WTC11 (cell line): ENCODE measurements at regions not wholly inside any gene's neighbourhood (a gene's known extent, or its start where the extent isn't known, plus 50 kb on each side); places are given as distances from the start of the nearest gene placed in this dataset.

Experiments
- ATAC-seq: fragments of 200-7000 bp; cut with Tn5 transposase; 2 replicates; pipeline ENCODE4 v1.10.0; 2021; ENCODE audit warnings: mild to moderate bottlenecking, moderate library complexity
- CTCF ChIA-PET: fragments of 300-600 bp; sonication (Branson Sonifier 250); formaldehyde crosslinking; loops from one replicate; lab custom pipeline; 2021; ENCODE audit warnings: antibody characterized with exemption; lab: Charles Lee
- POLR2A ChIA-PET: fragments of 350-600 bp; sonication (Branson Sonifier 250); formaldehyde crosslinking; loops from one replicate; lab custom pipeline; 2021; ENCODE audit warnings: antibody characterized with exemption; lab: Charles Lee
- DNase-seq: peaks from one replicate; pipeline ENCODE4 v3.0.0; 2021; ENCODE audit warnings: low spot score
- H3K27ac Mint-ChIP-seq: 2 replicates; pipeline ENCODE4 v1.8.0; 2021; ENCODE audit warnings: mixed read lengths
- H3K27me3 Mint-ChIP-seq: 2 replicates; pipeline ENCODE4 v1.8.0; 2021; ENCODE audit warnings: low read depth, mild to moderate bottlenecking, moderate library complexity, mixed read lengths
- H3K36me3 Mint-ChIP-seq: 2 replicates; pipeline ENCODE4 v1.8.0; 2021; ENCODE audit warnings: mixed read lengths
- H3K4me1 Mint-ChIP-seq: 2 replicates; pipeline ENCODE4 v1.8.0; 2022; ENCODE audit warnings: mixed read lengths
- H3K4me3 Mint-ChIP-seq: 2 replicates; pipeline ENCODE4 v1.8.0; 2021; ENCODE audit warnings: mild to moderate bottlenecking, moderate library complexity, mixed read lengths
- H3K9me3 Mint-ChIP-seq: 2 replicates; pipeline ENCODE4 v1.8.0; 2021; ENCODE audit warnings: mixed read lengths
- ARID4B ChIP-seq: sonication (generic); formaldehyde crosslinking; IDR thresholded peaks from 2 replicates; pipeline ENCODE4 v1.8.0; 2023; ENCODE audit warnings: missing genetic modification reagents, mild to moderate bottlenecking, borderline replicate concordance
- ATF6 ChIP-seq: sonication (generic); formaldehyde crosslinking; IDR thresholded peaks from 2 replicates; pipeline ENCODE4 v1.8.1; 2023; ENCODE audit warnings: mild to moderate bottlenecking, missing genetic modification reagents
- E2F1 ChIP-seq: sonication (generic); formaldehyde crosslinking; IDR thresholded peaks from 2 replicates; pipeline ENCODE4 v1.8.0; 2022; ENCODE audit warnings: mild to moderate bottlenecking, missing genetic modification reagents
- EMX1 ChIP-seq: fragments of 250-450 bp; sonication (Bioruptor Pico); IDR thresholded peaks from 2 replicates; pipeline ENCODE4 v1.8.0; 2021; ENCODE audit warnings: mild to moderate bottlenecking
- ESRRA ChIP-seq: sonication (generic); formaldehyde crosslinking; IDR thresholded peaks from 2 replicates; pipeline ENCODE4 v1.8.1; 2022; ENCODE audit warnings: mild to moderate bottlenecking, missing genetic modification reagents, borderline replicate concordance
- GABPB1 ChIP-seq: sonication (generic); formaldehyde crosslinking; IDR thresholded peaks from 2 replicates; pipeline ENCODE4 v1.8.1; 2023; ENCODE audit warnings: mild to moderate bottlenecking, missing genetic modification reagents
- IRF2 ChIP-seq: sonication (generic); formaldehyde crosslinking; IDR thresholded peaks from 2 replicates; pipeline ENCODE4 v1.8.0; 2022; ENCODE audit warnings: low read depth, missing genetic modification reagents, borderline replicate concordance
- MAX ChIP-seq: sonication (generic); formaldehyde crosslinking; IDR thresholded peaks from 2 replicates; pipeline ENCODE4 v1.8.0; 2022; ENCODE audit warnings: mild to moderate bottlenecking, missing genetic modification reagents
- MXD4 ChIP-seq: fragments of 250-450 bp; sonication (Bioruptor Pico); IDR thresholded peaks from 2 replicates; pipeline ENCODE4 v1.8.0; 2021; ENCODE audit warnings: mild to moderate bottlenecking, moderate library complexity, borderline replicate concordance
- NR3C1 ChIP-seq: sonication (generic); formaldehyde crosslinking; conservative IDR thresholded peaks from 2 replicates; pipeline ENCODE4 v1.8.1; 2023; ENCODE audit warnings: low read depth, mild to moderate bottlenecking, missing genetic modification reagents
- PRDM15 ChIP-seq: sonication (generic); formaldehyde crosslinking; IDR thresholded peaks from 2 replicates; pipeline ENCODE4 v1.8.0; 2022; ENCODE audit warnings: missing genetic modification reagents
- PREB ChIP-seq: sonication (generic); formaldehyde crosslinking; IDR thresholded peaks from 2 replicates; pipeline ENCODE4 v1.8.1; 2022; ENCODE audit warnings: mild to moderate bottlenecking, missing genetic modification reagents, moderate library complexity, borderline replicate concordance
- SMAD4 ChIP-seq: sonication (generic); formaldehyde crosslinking; IDR thresholded peaks from 2 replicates; pipeline ENCODE4 v1.8.0; 2022; ENCODE audit warnings: mild to moderate bottlenecking, missing genetic modification reagents
- SOX15 ChIP-seq: fragments of 250-450 bp; sonication (Bioruptor Pico); IDR thresholded peaks from 2 replicates; pipeline ENCODE4 v1.9.0; 2021; ENCODE audit warnings: mild to moderate bottlenecking
- USF1 ChIP-seq: sonication (generic); formaldehyde crosslinking; IDR thresholded peaks from 2 replicates; pipeline ENCODE4 v1.8.0; 2022; ENCODE audit warnings: mild to moderate bottlenecking, missing genetic modification reagents
- ZMAT4 ChIP-seq: fragments of 250-450 bp; sonication (Bioruptor Pico); IDR thresholded peaks from 2 replicates; pipeline ENCODE4 v1.9.0; 2021; ENCODE audit warnings: mild to moderate bottlenecking
- ZNF138 ChIP-seq: sonication (generic); formaldehyde crosslinking; conservative IDR thresholded peaks from 2 replicates; pipeline ENCODE4 v1.8.1; 2022; ENCODE audit warnings: mild to moderate bottlenecking, moderate library complexity, missing genetic modification reagents
- ZNF512 ChIP-seq: sonication (generic); formaldehyde crosslinking; IDR thresholded peaks from 2 replicates; pipeline ENCODE4 v1.8.1; 2022; ENCODE audit warnings: missing genetic modification reagents, borderline replicate concordance

- CTCF ChIA-PET: interaction anchor here (2.3 kb wide), 1 partner anchor 11 kb away, joined by 5 read pairs; no protein-coding TSS in a partner anchor
- H3K4me3 Mint-ChIP-seq: no peak overlapping the region
- H3K9me3 Mint-ChIP-seq: 0 out of 2 replicates have a peak, but pooled peaks cover 3% of the 10 kb centered on the region
- H3K4me1 Mint-ChIP-seq: peaks cover 16% of the 10 kb centered on the region
- no peak overlapping the region for H3K27ac Mint-ChIP-seq
- TF ChIP-seq USF1: no peak
- TF ChIP-seq MAX (CRISPR knock-in tag): no peak
- no peak for TF ChIP-seq ZMAT4 (CRISPR knock-in tag)
- no peak for TF ChIP-seq ZNF512 (CRISPR knock-in tag)
- no peak for TF ChIP-seq MXD4
- no peak for TF ChIP-seq PREB
- TF ChIP-seq EMX1 (CRISPR knock-in tag): no peak
- no peak for TF ChIP-seq ARID4B (CRISPR knock-in tag)
- no peak for TF ChIP-seq SMAD4 (CRISPR knock-in tag)
- TF ChIP-seq E2F1 (CRISPR knock-in tag): no peak
- no peak for TF ChIP-seq SOX15 (CRISPR knock-in tag)
- no peak for TF ChIP-seq PRDM15
- no peak for TF ChIP-seq NR3C1
- TF ChIP-seq IRF2: no peak
- no peak for TF ChIP-seq ATF6
- no peak for TF ChIP-seq ZNF138 (CRISPR knock-in tag)
- no peak for TF ChIP-seq GABPB1 (CRISPR knock-in tag)
- no peak for TF ChIP-seq ESRRA (CRISPR knock-in tag)
- TF ChIP-seq, all 79 proteins: peak for 0
- no peak for ATAC-seq
- Mint-ChIP-seq H3K36me3 (no peaks in the 10 kb centered on the region), H3K27me3 (no peaks in the 10 kb centered on the region)
- POLR2A ChIA-PET: no interaction called here
- DNase-seq: no peak
Measured at GRCh38 chr3:140765246-140765645, 87.4 kb downstream of the TRIM42 start.
